Thyroid gland (tissue), 4 donors: ENCODE measurements at regions not wholly inside any gene's neighbourhood (a gene's known extent, or its start where the extent isn't known, plus 50 kb on each side); places are given as distances from the start of the nearest gene placed in this dataset.

Experiments
- POLR2A ChIP-seq, 2 donors: fragments of 450-650 bp; IDR thresholded peaks; one replicate each; pipeline ENCODE4 v1.6.1; 2017; ENCODE audit warnings: antibody characterized with exemption in 2 of 2, mild to moderate bottlenecking in 2 of 2, moderate library complexity in 1 of 2
- TF ChIP-seq, protein P1 (sequence below), 6 experiments: fragments of 200-600 bp in 3 of 6; fragments of 450-650 bp in 3 of 6; sonication (generic) in 3 of 6; IDR thresholded peaks; one replicate each; pipeline ENCODE4 v1.5.1; 2016 to 2019; ENCODE audit warnings: antibody characterized with exemption in 6 of 6, mild to moderate bottlenecking in 2 of 6, inconsistent platforms in 1 of 6, moderate library complexity in 1 of 6

DNA sequence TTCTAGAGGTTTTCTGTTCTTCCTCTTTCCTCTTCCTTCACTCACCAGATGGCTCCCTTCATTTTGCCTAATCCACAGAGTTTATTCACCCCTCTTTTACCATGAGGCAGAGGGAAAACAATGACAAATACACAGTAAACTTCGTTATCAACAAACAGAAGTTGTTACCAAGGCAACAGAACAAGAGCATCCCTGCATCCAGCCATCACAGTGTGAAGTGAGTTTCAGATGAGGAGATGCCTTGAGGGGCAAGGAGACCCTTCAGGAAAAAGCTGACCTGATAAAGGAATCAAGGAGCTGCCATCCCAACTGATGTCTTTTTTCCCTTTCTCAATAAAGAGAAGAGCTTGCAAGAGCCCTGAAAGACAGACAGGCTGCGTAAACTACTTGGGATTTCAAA, 195.3 kb downstream of the BRINP2 start:
- TF ChIP-seq, protein P1, sequence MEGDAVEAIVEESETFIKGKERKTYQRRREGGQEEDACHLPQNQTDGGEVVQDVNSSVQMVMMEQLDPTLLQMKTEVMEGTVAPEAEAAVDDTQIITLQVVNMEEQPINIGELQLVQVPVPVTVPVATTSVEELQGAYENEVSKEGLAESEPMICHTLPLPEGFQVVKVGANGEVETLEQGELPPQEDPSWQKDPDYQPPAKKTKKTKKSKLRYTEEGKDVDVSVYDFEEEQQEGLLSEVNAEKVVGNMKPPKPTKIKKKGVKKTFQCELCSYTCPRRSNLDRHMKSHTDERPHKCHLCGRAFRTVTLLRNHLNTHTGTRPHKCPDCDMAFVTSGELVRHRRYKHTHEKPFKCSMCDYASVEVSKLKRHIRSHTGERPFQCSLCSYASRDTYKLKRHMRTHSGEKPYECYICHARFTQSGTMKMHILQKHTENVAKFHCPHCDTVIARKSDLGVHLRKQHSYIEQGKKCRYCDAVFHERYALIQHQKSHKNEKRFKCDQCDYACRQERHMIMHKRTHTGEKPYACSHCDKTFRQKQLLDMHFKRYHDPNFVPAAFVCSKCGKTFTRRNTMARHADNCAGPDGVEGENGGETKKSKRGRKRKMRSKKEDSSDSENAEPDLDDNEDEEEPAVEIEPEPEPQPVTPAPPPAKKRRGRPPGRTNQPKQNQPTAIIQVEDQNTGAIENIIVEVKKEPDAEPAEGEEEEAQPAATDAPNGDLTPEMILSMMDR (IDR thresholded peaks at IDR 0.05): no peak
- TF ChIP-seq POLR2A (IDR thresholded peaks at IDR 0.05): no peak
